Epithelial cell of proximal tubule (primary cell): ENCODE measurements at regions not wholly inside any gene's neighbourhood (a gene's known extent, or its start where the extent isn't known, plus 50 kb on each side); places are given as distances from the start of the nearest gene placed in this dataset.

Experiments used
- DNase-seq: peaks from one replicate; pipeline ENCODE4 v3.0.0-alpha.2; 2011; ENCODE audit warnings: low read depth
- H3K4me3 ChIP-seq: 2 replicates; pipeline ENCODE4 v1.5.1; 2011; ENCODE audit warnings: low read depth, mild to moderate bottlenecking, low read length
- CTCF ChIP-seq: conservative IDR thresholded peaks from 2 replicates; pipeline ENCODE4 v1.5.1; 2012; ENCODE audit warnings: low read depth, mild to moderate bottlenecking, low read length

- no peak overlapping the region for H3K4me3 ChIP-seq
- no peak for DNase-seq
- TF ChIP-seq CTCF, result no peak
Measured at GRCh38 chr9:16277471-16277960, 593.0 kb downstream of the BNC2 start.

- no peak overlapping the region for H3K4me3 ChIP-seq
- DNase-seq, result no peak
- peak; percentile 4 for TF ChIP-seq CTCF
Measured at GRCh38 chr9:16278326-16278999, 592.0 kb downstream of the BNC2 start.

- no peak for DNase-seq
- TF ChIP-seq CTCF, result no peak
- no peak overlapping the region for H3K4me3 ChIP-seq
Measured at GRCh38 chr9:16281707-16282106, 588.8 kb downstream of the BNC2 start.

GRCh38 chr9:16282216-16282615 lies 588.3 kb downstream of the BNC2 start:
- DNase-seq, result no peak
- no peak for TF ChIP-seq CTCF
- no peak overlapping the region for H3K4me3 ChIP-seq

GRCh38 chr9:16282718-16283117 lies 587.8 kb downstream of the BNC2 start:
- no peak overlapping the region for H3K4me3 ChIP-seq
- TF ChIP-seq CTCF, result no peak
- DNase-seq, result no peak

- no peak overlapping the region for H3K4me3 ChIP-seq
- TF ChIP-seq CTCF, result no peak
- DNase-seq, result no peak
Measured at GRCh38 chr9:16286160-16286559, 584.3 kb downstream of the BNC2 start.

GRCh38 chr9:16289639-16290038 lies 580.8 kb downstream of the BNC2 start:
- TF ChIP-seq CTCF, result no peak
- no peak overlapping the region for H3K4me3 ChIP-seq
- no peak for DNase-seq
